ENCODE measurements at regions not wholly inside any gene's neighbourhood (a gene's known extent, or its start where the extent isn't known, plus 50 kb on each side); places are given as distances from the start of the nearest gene placed in this dataset.
A peak's percentile ranks its signal among the peaks of the same experiment; 100 is the strongest.

GRCh38 chr4:159600061-159600460 lies 497.2 kb downstream of the RAPGEF2 start:
- Histone ChIP-seq H3K9me2 (ENCODE audit: insufficient read depth) (no peaks in the 10 kb centered on the region), H3K4me1 (ENCODE audit: control insufficient read depth in 1 of 2, insufficient read depth in 2 of 2, low read length in 2 of 2) (peaks cover 5 to 7% of the 10 kb centered on the region in 2 experiments), H3K9me3 (ENCODE audit: control insufficient read depth in 1 of 2, insufficient read depth in 1 of 2, low read depth in 1 of 2, low read length in 2 of 2) (no peaks in the 10 kb centered on the region), H4K20me1 (ENCODE audit: insufficient read depth) (no peaks in the 10 kb centered on the region), H3K4me3 (replicated peaks in 1 of 2; ENCODE audit: low read depth in 1 of 2, low read length in 2 of 2) (no peak overlapping the region), H3K27me3 (ENCODE audit: insufficient read depth, low read length) (no peaks in the 10 kb centered on the region), H3K9ac (ENCODE audit: low read length) (no peak overlapping the region), H3K4me2 (ENCODE audit: low read length) (no peak overlapping the region), H3K36me3 (ENCODE audit: control insufficient read depth in 1 of 2, insufficient read depth in 2 of 2, low read length in 2 of 2) (no peaks in the 10 kb centered on the region), H3K79me2 (ENCODE audit: insufficient read depth, low read length) (no peaks in the 10 kb centered on the region), H3K27ac (ENCODE audit: low read depth, low read length) (no peak overlapping the region), H2AFZ (ENCODE audit: low read depth, low read length, poor library complexity, severe bottlenecking) (no peak overlapping the region)
- BruUV-seq (replicated peaks), result no TSS peak
- ChIA-PET RAD21 (ENCODE audit: low non-redundant PET in 1 of 2, low total read pairs in 2 of 2, uncharacterized antibody in 2 of 2, unreplicated experiment in 2 of 2) (no interaction called here), POLR2A (no interaction called here), CTCF (no interaction called here)
- DNase-seq (ENCODE audit: low read depth, low spot score), result no peak
- intact Hi-C loops (cut with micrococcal nuclease), result no loop called here
- no peak for ATAC-seq
- TF ChIP-seq CEBPB (IDR thresholded peaks at IDR 0.05; ENCODE audit: low read depth), result no peak

DNA sequence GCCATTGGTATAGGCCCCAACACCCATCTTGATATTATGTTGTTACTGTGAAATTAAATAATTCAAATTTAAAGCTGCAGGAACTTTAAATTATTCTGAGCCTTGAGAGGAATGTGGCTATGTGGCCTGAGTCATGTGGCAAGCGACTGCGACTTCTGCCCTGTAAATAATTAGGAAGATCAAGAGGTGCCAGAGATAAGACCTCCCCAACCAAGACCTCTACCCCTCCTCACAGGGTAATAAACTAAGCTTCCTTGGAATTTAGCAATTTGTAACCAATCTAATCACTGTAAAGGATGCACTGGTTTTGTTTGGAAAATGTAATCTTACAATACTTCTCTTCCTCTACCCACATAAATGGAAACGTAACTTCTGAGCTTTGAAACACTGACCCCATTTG lies 501.9 kb downstream of the RAPGEF2 start:
- no peaks in the 10 kb centered on the region for H3K9me2 ChIP-seq (ENCODE audit: insufficient read depth)
- H4K20me1 ChIP-seq (ENCODE audit: insufficient read depth), result no peaks in the 10 kb centered on the region
- ChIA-PET CTCF (no interaction called here), RAD21 (ENCODE audit: low non-redundant PET in 1 of 2, low total read pairs in 2 of 2, uncharacterized antibody in 2 of 2, unreplicated experiment in 2 of 2) (no interaction called here), POLR2A (no interaction called here)
- H3K36me3 ChIP-seq (ENCODE audit: control insufficient read depth in 1 of 2, insufficient read depth in 2 of 2, low read length in 2 of 2), result no peaks in the 10 kb centered on the region
- DNase-seq (ENCODE audit: low read depth, low spot score), result no peak
- BruUV-seq (replicated peaks), result no TSS peak
- no peaks in the 10 kb centered on the region for H3K79me2 ChIP-seq (ENCODE audit: insufficient read depth, low read length)
- H3K4me1 ChIP-seq (ENCODE audit: control insufficient read depth in 1 of 2, insufficient read depth in 2 of 2, low read length in 2 of 2), result peaks cover 5 to 16% of the 10 kb centered on the region in 2 experiments; a peak in 2 of 4 replicates
- no peaks in the 10 kb centered on the region for H3K9me3 ChIP-seq (ENCODE audit: control insufficient read depth in 1 of 2, insufficient read depth in 1 of 2, low read depth in 1 of 2, low read length in 2 of 2)
- no peak overlapping the region for H3K27ac ChIP-seq (ENCODE audit: low read depth, low read length)
- no peak overlapping the region for H3K9ac ChIP-seq (ENCODE audit: low read length)
- H3K27me3 ChIP-seq (ENCODE audit: insufficient read depth, low read length), result no peaks in the 10 kb centered on the region
- ATAC-seq, result no peak
- peak overlapping the region; percentile 22 for H2AFZ ChIP-seq (ENCODE audit: low read depth, low read length, poor library complexity, severe bottlenecking)
- no peak for TF ChIP-seq POLR2AphosphoS5 (IDR thresholded peaks at IDR 0.05; ENCODE audit: low read depth, low read length)
- TF ChIP-seq SRF (IDR thresholded peaks at IDR 0.05; ENCODE audit: low read depth), result no peak
- TF ChIP-seq EZH2phosphoT487 (IDR thresholded peaks at IDR 0.05; ENCODE audit: borderline replicate concordance), result no peak
- no peak for TF ChIP-seq RAD21 (IDR thresholded peaks at IDR 0.05; ENCODE audit: low read depth)
- TF ChIP-seq ZNF274 (IDR thresholded peaks at IDR 0.05; ENCODE audit: low read depth, low read length), result no peak
- no peak for TF ChIP-seq ZBTB33 (IDR thresholded peaks at IDR 0.05; ENCODE audit: extremely low read depth, insufficient replicate concordance, low read length)
- no peak for TF ChIP-seq JUND (IDR thresholded peaks at IDR 0.05)
- no peak for TF ChIP-seq TCF7L2 (IDR thresholded peaks at IDR 0.05; ENCODE audit: borderline replicate concordance, extremely low read depth, insufficient read depth, insufficient read length)
- TF ChIP-seq, protein P1, sequence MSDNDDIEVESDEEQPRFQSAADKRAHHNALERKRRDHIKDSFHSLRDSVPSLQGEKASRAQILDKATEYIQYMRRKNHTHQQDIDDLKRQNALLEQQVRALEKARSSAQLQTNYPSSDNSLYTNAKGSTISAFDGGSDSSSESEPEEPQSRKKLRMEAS (IDR thresholded peaks at IDR 0.05), result no peak
- TF ChIP-seq POLR2A (IDR thresholded peaks at IDR 0.05; ENCODE audit: borderline replicate concordance, extremely low read depth, insufficient read depth, insufficient read length), result no peak
- no peak for TF ChIP-seq EZH2 (IDR thresholded peaks at IDR 0.05)
- no peak for TF ChIP-seq EGR1 (IDR thresholded peaks at IDR 0.05; ENCODE audit: low read depth)
- TF ChIP-seq FOSL1 (IDR thresholded peaks at IDR 0.05; ENCODE audit: low read depth), result no peak
- TF ChIP-seq ELF1 (IDR thresholded peaks at IDR 0.05; ENCODE audit: borderline replicate concordance, low read depth), result no peak
- TF ChIP-seq, protein P2, sequence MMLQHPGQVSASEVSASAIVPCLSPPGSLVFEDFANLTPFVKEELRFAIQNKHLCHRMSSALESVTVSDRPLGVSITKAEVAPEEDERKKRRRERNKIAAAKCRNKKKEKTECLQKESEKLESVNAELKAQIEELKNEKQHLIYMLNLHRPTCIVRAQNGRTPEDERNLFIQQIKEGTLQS (IDR thresholded peaks at IDR 0.05), result no peak
- no peak for TF ChIP-seq YY1 (IDR thresholded peaks at IDR 0.05; ENCODE audit: extremely low read depth, insufficient replicate concordance, low read depth, low read length)
- no peak for TF ChIP-seq SIN3A (IDR thresholded peaks at IDR 0.05; ENCODE audit: low read depth)
- TF ChIP-seq ZFX (IDR thresholded peaks at IDR 0.05), result no peak
- TF ChIP-seq CBX3 (IDR thresholded peaks at IDR 0.05; ENCODE audit: low read depth), result no peak
- intact Hi-C loops (cut with micrococcal nuclease), result no loop called here
- no peak overlapping the region for H3K4me2 ChIP-seq (ENCODE audit: low read length)
- no peak overlapping the region for H3K4me3 ChIP-seq (replicated peaks in 1 of 2; ENCODE audit: low read depth in 1 of 2, low read length in 2 of 2)

Data from HCT116 (cell line).